ENCODE measurements at regions not wholly inside any gene's neighbourhood (a gene's known extent, or its start where the extent isn't known, plus 50 kb on each side); places are given as distances from the start of the nearest gene placed in this dataset.

GRCh38 chr17:12302711-12303110 is 282.0 kb downstream of the MAP2K4 start:
- H3K27ac ChIP-seq, result no peak overlapping the region
- no peak overlapping the region for H3K4me3 ChIP-seq
- H3K4me1 ChIP-seq, result no peaks in the 10 kb centered on the region
- 36 to 44% methylated on average over 3 of the region's 3 CpGs for WGBS, 2 donors
- H3K9me3 ChIP-seq, result no peaks in the 10 kb centered on the region
- DNase-seq, result no peak
- H3K27me3 ChIP-seq, result no peaks in the 10 kb centered on the region
- no peaks in the 10 kb centered on the region for H3K36me3 ChIP-seq (replicated peaks in 1 of 2; ENCODE audit: insufficient read depth in 1 of 2, low read depth in 2 of 2)
- TF ChIP-seq POLR2A (IDR thresholded peaks at IDR 0.05) (no peak), CTCF (IDR thresholded peaks at IDR 0.05) (no peak)
- intact Hi-C loops (cut with DNase I), result no loop called here
- no peak for ATAC-seq

- 40 to 50% methylated on average over 1 of the region's 1 CpG for WGBS, 2 donors
- Histone ChIP-seq H3K36me3 (replicated peaks in 1 of 2; ENCODE audit: insufficient read depth in 1 of 2, low read depth in 2 of 2) (no peaks in the 10 kb centered on the region), H3K27me3 (no peaks in the 10 kb centered on the region), H3K4me3 (no peak overlapping the region), H3K27ac (no peak overlapping the region), H3K9me3 (peaks cover 0 to 8% (median 0%) of the 10 kb centered on the region in 3 donors), H3K4me1 (no peaks in the 10 kb centered on the region)
- DNase-seq, result no peak
- intact Hi-C loops (cut with DNase I), result no loop called here
- TF ChIP-seq CTCF (IDR thresholded peaks at IDR 0.05) (no peak), POLR2A (IDR thresholded peaks at IDR 0.05) (no peak)
- ATAC-seq, result no peak
These were observed 290.1 kb downstream of the MAP2K4 start for GRCh38 chr17:12310811-12311210.

GRCh38 chr17:12312692-12313091 is 292.0 kb downstream of the MAP2K4 start:
- peaks cover 0 to 8% (median 0%) of the 10 kb centered on the region in 3 donors for H3K9me3 ChIP-seq
- no peaks in the 10 kb centered on the region for H3K36me3 ChIP-seq (replicated peaks in 1 of 2; ENCODE audit: insufficient read depth in 1 of 2, low read depth in 2 of 2)
- TF ChIP-seq POLR2A (IDR thresholded peaks at IDR 0.05), result no peak
- no peak for TF ChIP-seq CTCF (IDR thresholded peaks at IDR 0.05)
- intact Hi-C loops (cut with DNase I), result no loop called here
- H3K4me3 ChIP-seq, result no peak overlapping the region
- H3K4me1 ChIP-seq, result no peaks in the 10 kb centered on the region
- DNase-seq (no peak), ATAC-seq (no peak)
- H3K27me3 ChIP-seq, result no peaks in the 10 kb centered on the region
- no peak overlapping the region for H3K27ac ChIP-seq

GRCh38 chr17:12313786-12314185 is 293.1 kb downstream of the MAP2K4 start:
- no peaks in the 10 kb centered on the region for H3K4me1 ChIP-seq
- DNase-seq, result no peak
- WGBS, 2 donors, result 71 to 77% methylated on average over 1 of the region's 1 CpG
- no peaks in the 10 kb centered on the region for H3K27me3 ChIP-seq
- no peak for ATAC-seq
- no peak for TF ChIP-seq POLR2A (IDR thresholded peaks at IDR 0.05)
- no peak for TF ChIP-seq CTCF (IDR thresholded peaks at IDR 0.05)
- H3K4me3 ChIP-seq, result no peak overlapping the region
- intact Hi-C loops (cut with DNase I), result no loop called here
- H3K27ac ChIP-seq, result no peak overlapping the region
- H3K36me3 ChIP-seq (replicated peaks in 1 of 2; ENCODE audit: insufficient read depth in 1 of 2, low read depth in 2 of 2), result no peaks in the 10 kb centered on the region
- peaks cover 0 to 8% (median 0%) of the 10 kb centered on the region in 3 donors for H3K9me3 ChIP-seq

GRCh38 chr17:12316021-12316420 is 295.3 kb downstream of the MAP2K4 start:
- no peak for ATAC-seq
- Histone ChIP-seq H3K4me1 (no peaks in the 10 kb centered on the region), H3K36me3 (replicated peaks in 1 of 2; ENCODE audit: insufficient read depth in 1 of 2, low read depth in 2 of 2) (no peaks in the 10 kb centered on the region), H3K9me3 (peaks cover 0 to 8% (median 0%) of the 10 kb centered on the region in 3 donors), H3K4me3 (no peak overlapping the region), H3K27ac (no peak overlapping the region), H3K27me3 (no peaks in the 10 kb centered on the region)
- no peak for TF ChIP-seq POLR2A (IDR thresholded peaks at IDR 0.05)
- no peak for TF ChIP-seq CTCF (IDR thresholded peaks at IDR 0.05)
- intact Hi-C loops (cut with DNase I), result no loop called here
- WGBS, 2 donors, result 43 to 57% methylated on average over 1 of the region's 1 CpG
- no peak for DNase-seq

Measured in body of pancreas (tissue), 4 donors.